ENCODE measurements at regions not wholly inside any gene's neighbourhood (a gene's known extent, or its start where the extent isn't known, plus 50 kb on each side); places are given as distances from the start of the nearest gene placed in this dataset.

- TF ChIP-seq TCF4 (CRISPR knock-in tag; IDR thresholded peaks at IDR 0.05; ENCODE audit: borderline replicate concordance) (no peak), ZNF565 (CRISPR knock-in tag; conservative IDR thresholded peaks at IDR 0.05; ENCODE audit: low read depth) (no peak), CREB5 (CRISPR knock-in tag; IDR thresholded peaks at IDR 0.05; ENCODE audit: low read depth) (no peak)
Observed at GRCh38 chr5:89545626-89546025, 662.6 kb upstream of the MEF2C start (continued).

DNA sequence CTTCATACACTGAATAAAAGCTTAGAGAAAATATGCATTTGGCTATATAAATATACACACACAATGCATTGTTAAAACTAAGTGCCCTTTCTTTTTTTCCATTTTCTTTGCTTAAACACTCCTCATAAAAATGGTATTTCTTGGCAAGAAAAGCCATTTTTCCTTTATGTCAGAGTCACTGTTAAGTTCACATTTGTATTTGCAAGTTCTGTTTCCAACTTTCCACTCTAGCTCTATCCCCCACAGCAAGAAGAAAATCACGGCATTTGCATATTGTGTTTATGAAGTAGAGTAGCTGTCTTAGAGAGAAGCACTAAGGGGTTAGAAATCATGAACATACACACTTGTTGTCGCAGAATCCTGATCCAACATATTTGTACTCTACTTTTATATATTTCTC lies 662.1 kb upstream of the MEF2C start:
- TF ChIP-seq ZNF70 (CRISPR knock-in tag; IDR thresholded peaks at IDR 0.05) (no peak), TCF4 (CRISPR knock-in tag; IDR thresholded peaks at IDR 0.05; ENCODE audit: borderline replicate concordance) (no peak), ZC3H10 (CRISPR knock-in tag; IDR thresholded peaks at IDR 0.05) (no peak), TOX (CRISPR knock-in tag; IDR thresholded peaks at IDR 0.05; ENCODE audit: borderline replicate concordance) (no peak), RARB (CRISPR knock-in tag; IDR thresholded peaks at IDR 0.05) (no peak), BACH2 (CRISPR knock-in tag; IDR thresholded peaks at IDR 0.05; ENCODE audit: borderline replicate concordance) (no peak), TSHZ2 (CRISPR knock-in tag; IDR thresholded peaks at IDR 0.05) (no peak), OSR1 (CRISPR knock-in tag; IDR thresholded peaks at IDR 0.05) (no peak), ZFP3 (CRISPR knock-in tag; IDR thresholded peaks at IDR 0.05) (no peak), ZNF8 (CRISPR knock-in tag; IDR thresholded peaks at IDR 0.05) (no peak), ARNTL (CRISPR knock-in tag; IDR thresholded peaks at IDR 0.05; ENCODE audit: borderline replicate concordance, low read depth) (no peak), CREB5 (CRISPR knock-in tag; IDR thresholded peaks at IDR 0.05; ENCODE audit: low read depth) (no peak), ESRRG (CRISPR knock-in tag; IDR thresholded peaks at IDR 0.05) (no peak), PPARA (CRISPR knock-in tag; IDR thresholded peaks at IDR 0.05; ENCODE audit: borderline replicate concordance) (no peak), ZFP30 (CRISPR knock-in tag; IDR thresholded peaks at IDR 0.05) (no peak), PATZ1 (CRISPR knock-in tag; IDR thresholded peaks at IDR 0.05; ENCODE audit: borderline replicate concordance) (no peak), ZNF565 (CRISPR knock-in tag; conservative IDR thresholded peaks at IDR 0.05; ENCODE audit: low read depth) (no peak)

GRCh38 chr5:89542736-89543135 lies 659.8 kb upstream of the MEF2C start:
- ATAC-seq, result no peak
- TF ChIP-seq TSHZ2 (CRISPR knock-in tag; IDR thresholded peaks at IDR 0.05), result no peak
- TF ChIP-seq ZC3H10 (CRISPR knock-in tag; IDR thresholded peaks at IDR 0.05), result no peak
- no peak for TF ChIP-seq SNAI2 (CRISPR knock-in tag; IDR thresholded peaks at IDR 0.05)
- TF ChIP-seq ZFP3 (CRISPR knock-in tag; IDR thresholded peaks at IDR 0.05), result no peak
- no peak for TF ChIP-seq CSRNP3 (CRISPR knock-in tag; IDR thresholded peaks at IDR 0.05)
- no peak for TF ChIP-seq TCF4 (CRISPR knock-in tag; IDR thresholded peaks at IDR 0.05; ENCODE audit: borderline replicate concordance)
- TF ChIP-seq ZFP30 (CRISPR knock-in tag; IDR thresholded peaks at IDR 0.05), result no peak
- TF ChIP-seq PATZ1 (CRISPR knock-in tag; IDR thresholded peaks at IDR 0.05; ENCODE audit: borderline replicate concordance), result no peak
- no peak for TF ChIP-seq ESRRG (CRISPR knock-in tag; IDR thresholded peaks at IDR 0.05)
- TF ChIP-seq, protein P1, sequence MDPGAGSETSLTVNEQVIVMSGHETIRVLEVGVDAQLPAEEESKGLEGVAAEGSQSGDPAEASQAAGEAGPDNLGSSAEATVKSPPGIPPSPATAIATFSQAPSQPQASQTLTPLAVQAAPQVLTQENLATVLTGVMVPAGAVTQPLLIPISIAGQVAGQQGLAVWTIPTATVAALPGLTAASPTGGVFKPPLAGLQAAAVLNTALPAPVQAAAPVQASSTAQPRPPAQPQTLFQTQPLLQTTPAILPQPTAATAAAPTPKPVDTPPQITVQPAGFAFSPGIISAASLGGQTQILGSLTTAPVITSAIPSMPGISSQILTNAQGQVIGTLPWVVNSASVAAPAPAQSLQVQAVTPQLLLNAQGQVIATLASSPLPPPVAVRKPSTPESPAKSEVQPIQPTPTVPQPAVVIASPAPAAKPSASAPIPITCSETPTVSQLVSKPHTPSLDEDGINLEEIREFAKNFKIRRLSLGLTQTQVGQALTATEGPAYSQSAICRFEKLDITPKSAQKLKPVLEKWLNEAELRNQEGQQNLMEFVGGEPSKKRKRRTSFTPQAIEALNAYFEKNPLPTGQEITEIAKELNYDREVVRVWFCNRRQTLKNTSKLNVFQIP (CRISPR knock-in tag; IDR thresholded peaks at IDR 0.05; ENCODE audit: borderline replicate concordance, low read depth), result no peak
- no peak for TF ChIP-seq RARB (CRISPR knock-in tag; IDR thresholded peaks at IDR 0.05)
- TF ChIP-seq ZNF70 (CRISPR knock-in tag; IDR thresholded peaks at IDR 0.05), result no peak
- TF ChIP-seq ZNF565 (CRISPR knock-in tag; conservative IDR thresholded peaks at IDR 0.05; ENCODE audit: low read depth), result no peak
- no peak for TF ChIP-seq PPARA (CRISPR knock-in tag; IDR thresholded peaks at IDR 0.05; ENCODE audit: borderline replicate concordance)
- TF ChIP-seq OSR1 (CRISPR knock-in tag; IDR thresholded peaks at IDR 0.05), result no peak

More for the DNA sequence above, 662.1 kb upstream of the MEF2C start:
- no peak for ATAC-seq
